ENCODE measurements at regions not wholly inside any gene's neighbourhood (a gene's known extent, or its start where the extent isn't known, plus 50 kb on each side); places are given as distances from the start of the nearest gene placed in this dataset.

GRCh38 chr16:8183176-8184099 lies 406.9 kb downstream of the TMEM114 start:
- Mint-ChIP-seq H3K4me3 (no peak overlapping the region), H3K36me3 (ENCODE audit: low read depth) (no peaks in the 10 kb centered on the region), H3K27ac (no peak overlapping the region), H3K4me1 (ENCODE audit: low read depth) (no peaks in the 10 kb centered on the region), H3K27me3 (no peaks in the 10 kb centered on the region), H3K9me3 (peaks cover 1% of the 10 kb centered on the region)
- Histone ChIP-seq H3K27me3 (ENCODE audit: control insufficient read depth in 1 of 2, insufficient read depth in 2 of 2, low read length in 2 of 2) (no peaks in the 10 kb centered on the region), H3K27ac (ENCODE audit: low read depth in 1 of 2, low read length in 2 of 2) (no peak overlapping the region), H3K36me3 (ENCODE audit: insufficient read depth, low read length) (no peaks in the 10 kb centered on the region), H3K4me1 (ENCODE audit: insufficient read depth, low read length) (no peaks in the 10 kb centered on the region), H3K4me3 (ENCODE audit: low read length) (no peak overlapping the region), H3K9me3 (ENCODE audit: control insufficient read depth in 1 of 2, insufficient read depth in 1 of 2, low read length in 2 of 2) (peaks cover 0 to 7% of the 10 kb centered on the region in 2 experiments)
- ATAC-seq (ENCODE audit: poor library complexity) (no peak), DNase-seq (no peak)
- ChIA-PET POLR2A (no interaction called here), CTCF (no interaction called here)
- intact Hi-C loops (cut with DNase I, micrococcal nuclease): no loop called here
- no peak for TF ChIP-seq CTCF (IDR thresholded peaks at IDR 0.05)

GRCh38 chr16:8182761-8183160 lies 407.6 kb downstream of the TMEM114 start:
- no peak overlapping the region for H3K4me3 Mint-ChIP-seq
- no peak overlapping the region for H3K27ac Mint-ChIP-seq
- peaks cover 1% of the 10 kb centered on the region for H3K9me3 Mint-ChIP-seq
- intact Hi-C loops (cut with DNase I, micrococcal nuclease): no loop called here
- CTCF ChIA-PET: no interaction called here
- Histone ChIP-seq H3K9me3 (ENCODE audit: control insufficient read depth in 1 of 2, insufficient read depth in 1 of 2, low read length in 2 of 2) (peaks cover 0 to 7% of the 10 kb centered on the region in 2 experiments), H3K4me1 (ENCODE audit: insufficient read depth, low read length) (no peaks in the 10 kb centered on the region), H3K27me3 (ENCODE audit: control insufficient read depth in 1 of 2, insufficient read depth in 2 of 2, low read length in 2 of 2) (no peaks in the 10 kb centered on the region), H3K4me3 (ENCODE audit: low read length) (no peak overlapping the region), H3K36me3 (ENCODE audit: insufficient read depth, low read length) (no peaks in the 10 kb centered on the region), H3K27ac (ENCODE audit: low read depth in 1 of 2, low read length in 2 of 2) (no peak overlapping the region)
- H3K27me3 Mint-ChIP-seq: no peaks in the 10 kb centered on the region
- ATAC-seq (ENCODE audit: poor library complexity) (no peak), DNase-seq (no peak)
- TF ChIP-seq CTCF (IDR thresholded peaks at IDR 0.05): no peak
- POLR2A ChIA-PET: no interaction called here
- H3K36me3 Mint-ChIP-seq (ENCODE audit: low read depth): no peaks in the 10 kb centered on the region
- no peaks in the 10 kb centered on the region for H3K4me1 Mint-ChIP-seq (ENCODE audit: low read depth)

- ChIA-PET POLR2A (no interaction called here), CTCF (no interaction called here)
- Mint-ChIP-seq H3K4me3 (no peak overlapping the region), H3K36me3 (ENCODE audit: low read depth) (no peaks in the 10 kb centered on the region), H3K4me1 (ENCODE audit: low read depth) (no peaks in the 10 kb centered on the region), H3K9me3 (peaks cover 1% of the 10 kb centered on the region), H3K27ac (no peak overlapping the region), H3K27me3 (peaks cover 4% of the 10 kb centered on the region)
- intact Hi-C loops (cut with DNase I, micrococcal nuclease): no loop called here
- H3K27ac ChIP-seq (ENCODE audit: low read depth in 1 of 2, low read length in 2 of 2): no peak overlapping the region
- no peak overlapping the region for H3K4me3 ChIP-seq (ENCODE audit: low read length)
- H3K4me1 ChIP-seq (ENCODE audit: insufficient read depth, low read length): no peaks in the 10 kb centered on the region
- H3K27me3 ChIP-seq (ENCODE audit: control insufficient read depth in 1 of 2, insufficient read depth in 2 of 2, low read length in 2 of 2): no peaks in the 10 kb centered on the region
- ATAC-seq (ENCODE audit: poor library complexity) (no peak), DNase-seq (no peak)
- no peak for TF ChIP-seq CTCF (IDR thresholded peaks at IDR 0.05)
- H3K9me3 ChIP-seq (ENCODE audit: control insufficient read depth in 1 of 2, insufficient read depth in 1 of 2, low read length in 2 of 2): peaks cover 0 to 6% of the 10 kb centered on the region in 2 experiments
- no peaks in the 10 kb centered on the region for H3K36me3 ChIP-seq (ENCODE audit: insufficient read depth, low read length)
These were observed 410.7 kb downstream of the TMEM114 start for GRCh38 chr16:8179615-8180014.

All from CD4-positive, alpha-beta T cell (primary cell).